K562 (cell line): ENCODE measurements at regions not wholly inside any gene's neighbourhood (a gene's known extent, or its start where the extent isn't known, plus 50 kb on each side); places are given as distances from the start of the nearest gene placed in this dataset.

ENCODE experiments used
- ATAC-seq: fragments of 200-7000 bp; cut with Tn5 transposase; 3 replicates; pipeline ENCODE4 v1.9.1; 2020; ENCODE audit warnings: moderate library complexity
- BruUV-seq: library from RNA; stranded (reverse); fragments of 400-500 nt; replicated peaks from 2 replicates; lab custom pipeline; 2021; lab: Mats Ljungman, UMichigan
- CTCF ChIA-PET: fragments of 300-600 bp; formaldehyde crosslinking; extraction: SDS; loops from one replicate; lab custom pipeline; 2021; ENCODE audit warnings: low intra/inter-chr PET ratio; lab: Yijun Ruan, JAX
- POLR2A ChIA-PET: fragments of 300-600, 350-650 bp; sonication (Branson Sonifier 250); formaldehyde crosslinking; extraction: SDS; loops from one replicate; lab custom pipeline; 2021; ENCODE audit warnings: antibody characterized with exemption, inconsistent platforms; lab: Yijun Ruan, JAX
- DNase-seq, 4 experiments: peaks; one replicate each; pipeline versions ENCODE4 v3.0.0 to v3.0.0-alpha.2; 2011 to 2018; ENCODE audit warnings: low spot score in 3 of 4, mixed read lengths in 3 of 4; ENCODE audit errors: extremely low read depth in 1 of 4
- FAIRE-seq: peaks from 2 replicates; lab custom pipeline; 2011; peaks lifted over from hg19 to GRCh38; lab: Jason Lieb, UNC
- H2AFZ ChIP-seq: 2 replicates; pipeline ENCODE4 v1.6.0; 2011; ENCODE audit warnings: low read depth, low read length, control low read depth, inconsistent platforms
- H3K27ac ChIP-seq: fragments of 200-600 bp; 3 replicates; pipeline ENCODE4 v1.8.0; 2011; ENCODE audit warnings: low read depth, mild to moderate bottlenecking, control low read depth, inconsistent platforms, low read length, moderate library complexity, mixed read lengths; ENCODE audit errors: extremely low read depth
- H3K27me3 ChIP-seq, 2 experiments: fragments of 300-600 bp in 1 of 2; 2 replicates in 1 of 2; 3 replicates in 1 of 2; pipeline versions ENCODE4 v1.6.0 to v1.8.0; 2011; ENCODE audit warnings: inconsistent platforms in 2 of 2, low read length in 2 of 2, mild to moderate bottlenecking in 1 of 2, mixed read lengths in 1 of 2, moderate library complexity in 1 of 2; ENCODE audit not compliant: control insufficient read depth in 2 of 2, insufficient read depth in 2 of 2
- H3K36me3 ChIP-seq: fragments of 300-600 bp; 3 replicates; pipeline ENCODE4 v1.8.0; 2011; ENCODE audit warnings: mild to moderate bottlenecking, low read length, inconsistent platforms; ENCODE audit not compliant: control insufficient read depth, insufficient read depth
- H3K4me1 ChIP-seq, 2 experiments: fragments of 200-600 bp in 1 of 2; replicated peaks in 1 of 2; 2 replicates in 1 of 2; 3 replicates in 1 of 2; pipeline versions ENCODE4 v1.5.1 to v1.8.0; 2011; ENCODE audit warnings: inconsistent platforms in 2 of 2, low read length in 2 of 2, mild to moderate bottlenecking in 1 of 2, mixed read lengths in 1 of 2, moderate library complexity in 1 of 2; ENCODE audit not compliant: control insufficient read depth in 2 of 2, insufficient read depth in 2 of 2
- H3K4me2 ChIP-seq: 2 replicates; pipeline ENCODE4 v1.6.1; 2011; ENCODE audit warnings: low read length, control low read depth, inconsistent platforms, mixed read lengths; ENCODE audit not compliant: insufficient read depth
- H3K4me3 ChIP-seq: fragments of 200-600 bp; sonication (generic), shearing (Covaris generic); 2 replicates; pipeline ENCODE4 v1.5.1; 2016; ENCODE audit warnings: control low read depth, inconsistent platforms
- H3K79me2 ChIP-seq: fragments of 200-600 bp; 3 replicates; pipeline ENCODE4 v1.8.0; 2011; ENCODE audit warnings: low read length, inconsistent platforms; ENCODE audit not compliant: control insufficient read depth, insufficient read depth
- H3K9ac ChIP-seq, 2 experiments: 2 replicates each; pipeline versions ENCODE4 v1.6.0 to v1.6.1; 2011; ENCODE audit warnings: low read depth in 2 of 2, low read length in 2 of 2, control low read depth in 1 of 2, inconsistent platforms in 1 of 2, mild to moderate bottlenecking in 1 of 2, mixed read lengths in 1 of 2; ENCODE audit not compliant: insufficient read depth in 1 of 2
- H3K9me1 ChIP-seq: one replicate; pipeline ENCODE4 v1.6.0; 2011; ENCODE audit warnings: inconsistent platforms, mild to moderate bottlenecking, low read length, moderate library complexity; ENCODE audit not compliant: control insufficient read depth, insufficient read depth
- H3K9me3 ChIP-seq: replicated peaks from 2 replicates; pipeline ENCODE4 v1.5.1; 2011; ENCODE audit warnings: low read depth, low read length, inconsistent platforms; ENCODE audit not compliant: control insufficient read depth, insufficient read depth
- H4K20me1 ChIP-seq: replicated peaks from 2 replicates; pipeline ENCODE4 v1.6.1; 2011; ENCODE audit warnings: low read length, inconsistent platforms, mixed read lengths; ENCODE audit not compliant: control insufficient read depth, insufficient read depth
- GMEB1 ChIP-seq: fragments of 250-450 bp; sonication (Bioruptor Pico); IDR thresholded peaks from 2 replicates; pipeline ENCODE4 v1.4.0; 2020; ENCODE audit warnings: mild to moderate bottlenecking
- HBP1 ChIP-seq: fragments of 450-650 bp; formaldehyde crosslinking; IDR thresholded peaks from 2 replicates; pipeline ENCODE4 v1.4.0; 2022; ENCODE audit warnings: missing genetic modification characterization
- MCM2 ChIP-seq: fragments of 450-650 bp; IDR thresholded peaks from 2 replicates; pipeline ENCODE4 v1.6.1; 2017; ENCODE audit warnings: low read depth, mild to moderate bottlenecking
- MECOM ChIP-seq: fragments of 250-450 bp; sonication (Bioruptor Pico); IDR thresholded peaks from 2 replicates; pipeline ENCODE4 v1.8.0; 2022; ENCODE audit warnings: inconsistent platforms
- ZBTB2 ChIP-seq: fragments of 450-650 bp; IDR thresholded peaks from 2 replicates; pipeline ENCODE4 v1.6.1; 2016; ENCODE audit warnings: antibody characterized with exemption
- ZNF354B ChIP-seq: fragments of 250-450 bp; sonication (Bioruptor Pico); IDR thresholded peaks from 2 replicates; pipeline ENCODE4 v1.4.0; 2020
- ZNF589 ChIP-seq: fragments of 200-800 bp; sonication (Bioruptor generic); IDR thresholded peaks from 2 replicates; pipeline ENCODE4 v1.6.1; 2016; ENCODE audit warnings: low read depth, missing genetic modification characterization, missing compliant biosample characterization
- ZNF79 ChIP-seq: fragments of 250-450 bp; sonication (Bioruptor Pico); IDR thresholded peaks from 2 replicates; pipeline ENCODE4 v1.4.0; 2020; ENCODE audit warnings: low read depth, mild to moderate bottlenecking, moderate library complexity
- WGBS: fragments of 100-300 bp; shearing (Covaris generic); methylation state at CpG from one replicate; pipeline ENCODE4 v1.1.6; 2016; ENCODE audit warnings: low coverage, mixed read lengths; ENCODE audit not compliant: insufficient coverage; ENCODE audit errors: missing lambda C conversion rate; 5-methylcytosine and 5-hydroxymethylcytosine counted together
- in situ Hi-C: fragments of 300-500 bp; cut with MboI; formaldehyde crosslinking; loops from 4 replicates; pipeline ENCODE4 v1.15.0; 2018; ENCODE audit warnings: inconsistent platforms, mixed read lengths
- intact Hi-C: fragments of 100-400 bp; cut with micrococcal nuclease; formaldehyde crosslinking; loops from 2 replicates; pipeline ENCODE4 v1.14.2; 2022
- TF ChIP-seq, protein P1 (sequence below), 2 experiments: fragments of 250-450 bp in 1 of 2; fragments of 450-650 bp in 1 of 2; sonication (Bioruptor Pico) in 1 of 2; IDR thresholded peaks; 2 replicates each; pipeline versions ENCODE4 v1.6.1 to v1.8.0; 2016 to 2021; ENCODE audit warnings: mild to moderate bottlenecking in 2 of 2, moderate library complexity in 2 of 2, missing compliant biosample characterization in 1 of 2, missing genetic modification characterization in 1 of 2
- TF ChIP-seq, protein P2 (sequence below): IDR thresholded peaks from 2 replicates; pipeline ENCODE4 v1.6.1; 2014; ENCODE audit warnings: antibody characterized with exemption

DNA sequence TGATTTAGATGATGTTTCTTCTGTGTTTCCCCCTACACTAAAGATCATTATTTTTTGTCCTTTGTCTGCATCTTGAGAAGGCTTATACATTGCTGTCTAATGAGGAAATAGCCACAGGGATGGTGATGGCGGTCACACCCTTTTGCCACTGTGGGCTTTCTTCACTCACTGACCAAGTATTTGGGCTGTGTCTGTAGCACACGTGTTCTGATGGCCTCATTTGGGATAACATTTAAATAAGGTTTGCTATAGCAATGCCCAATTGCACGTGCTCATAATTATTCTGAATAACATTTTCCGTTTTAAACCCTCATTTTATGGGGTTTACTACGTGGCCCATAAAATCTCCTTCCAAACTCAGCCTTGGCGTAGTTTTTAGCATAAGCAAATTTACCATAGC, 230.3 kb upstream of the PRICKLE1 start (continued):
- TF ChIP-seq HBP1 (CRISPR knock-in tag), result no peak
- no peak for TF ChIP-seq ZNF354B

DNA sequence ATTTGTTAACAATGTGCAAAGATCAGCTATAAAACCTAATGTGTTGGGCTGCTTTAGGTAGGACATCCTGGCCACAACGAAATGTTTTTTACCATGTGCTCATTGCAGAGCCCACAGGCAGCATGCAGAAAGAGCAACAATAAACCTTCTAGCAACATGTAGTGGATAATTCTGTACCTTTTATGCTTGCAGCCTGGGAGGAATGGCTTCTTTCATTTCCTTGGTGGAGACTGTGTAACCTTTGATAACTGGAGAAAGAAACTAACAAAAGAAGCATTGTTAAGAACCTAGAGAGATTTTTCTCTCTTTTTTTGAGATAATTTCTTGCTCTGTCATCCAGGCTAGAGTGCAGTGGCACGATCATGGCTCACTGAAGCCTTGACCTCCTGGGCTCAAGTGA, 225.5 kb upstream of the PRICKLE1 start:
- Histone ChIP-seq H3K27me3 (no peaks in the 10 kb centered on the region), H4K20me1 (no peaks in the 10 kb centered on the region), H3K9me3 (no peaks in the 10 kb centered on the region), H3K4me3 (no peak overlapping the region), H3K79me2 (no peaks in the 10 kb centered on the region), H2AFZ (no peak overlapping the region), H3K27ac (no peak overlapping the region), H3K4me2 (no peak overlapping the region), H3K4me1 (no peaks in the 10 kb centered on the region), H3K36me3 (no peaks in the 10 kb centered on the region), H3K9me1 (no peaks in the 10 kb centered on the region), H3K9ac (no peak overlapping the region)
- FAIRE-seq, result no peak
- no TSS peak for BruUV-seq
- no peak for DNase-seq
- no peak for ATAC-seq
- 0% methylated on average over 2 of the region's 2 CpGs for WGBS
- ChIA-PET CTCF (no interaction called here), POLR2A (no interaction called here)
- intact Hi-C loops (no loop called here), in situ Hi-C loops (no loop called here)
- no peak for TF ChIP-seq MCM2
- TF ChIP-seq, protein P1, sequence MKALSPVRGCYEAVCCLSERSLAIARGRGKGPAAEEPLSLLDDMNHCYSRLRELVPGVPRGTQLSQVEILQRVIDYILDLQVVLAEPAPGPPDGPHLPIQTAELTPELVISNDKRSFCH (CRISPR knock-in tag; IDR thresholded peaks at IDR 0.05), result no peak
- TF ChIP-seq, protein P1 (tag; IDR thresholded peaks at IDR 0.05), result no peak
- no peak for TF ChIP-seq GMEB1 (CRISPR knock-in tag)
- no peak for TF ChIP-seq MECOM (CRISPR knock-in tag)
- TF ChIP-seq ZBTB2, result no peak
- TF ChIP-seq, protein P2, sequence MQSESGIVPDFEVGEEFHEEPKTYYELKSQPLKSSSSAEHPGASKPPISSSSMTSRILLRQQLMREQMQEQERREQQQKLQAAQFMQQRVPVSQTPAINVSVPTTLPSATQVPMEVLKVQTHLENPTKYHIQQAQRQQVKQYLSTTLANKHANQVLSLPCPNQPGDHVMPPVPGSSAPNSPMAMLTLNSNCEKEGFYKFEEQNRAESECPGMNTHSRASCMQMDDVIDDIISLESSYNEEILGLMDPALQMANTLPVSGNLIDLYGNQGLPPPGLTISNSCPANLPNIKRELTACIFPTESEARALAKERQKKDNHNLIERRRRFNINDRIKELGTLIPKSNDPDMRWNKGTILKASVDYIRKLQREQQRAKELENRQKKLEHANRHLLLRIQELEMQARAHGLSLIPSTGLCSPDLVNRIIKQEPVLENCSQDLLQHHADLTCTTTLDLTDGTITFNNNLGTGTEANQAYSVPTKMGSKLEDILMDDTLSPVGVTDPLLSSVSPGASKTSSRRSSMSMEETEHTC, result no peak
- no peak for TF ChIP-seq ZNF79 (CRISPR knock-in tag)
- no peak for TF ChIP-seq ZNF589 (CRISPR knock-in tag)
